Caco-2 (cell line): ENCODE measurements at regions not wholly inside any gene's neighbourhood (a gene's known extent, or its start where the extent isn't known, plus 50 kb on each side); places are given as distances from the start of the nearest gene placed in this dataset.

Source experiments
- BruUV-seq: library from RNA; stranded (reverse); fragments of 400-500 nt; replicated peaks from 2 replicates; lab custom pipeline; 2021; lab: Mats Ljungman, UMichigan
- CTCF ChIA-PET: fragments of 300-600 bp; sonication (Branson Sonifier 250); formaldehyde crosslinking; loops from one replicate; lab custom pipeline; 2022; ENCODE audit warnings: antibody characterized with exemption; lab: Charles Lee
- POLR2A ChIA-PET: fragments of 300-600 bp; sonication (Branson Sonifier 250); formaldehyde crosslinking; loops from one replicate; lab custom pipeline; 2022; ENCODE audit warnings: antibody characterized with exemption; lab: Charles Lee
- DNase-seq, 2 experiments: peaks; one replicate each; pipeline versions ENCODE4 v3.0.0 to v3.0.0-alpha.2; 2020 to 2022
- H3K27me3 ChIP-seq: replicated peaks from 2 replicates; pipeline ENCODE4 v1.6.0; 2011; ENCODE audit warnings: low read length; ENCODE audit not compliant: control insufficient read depth, insufficient read depth
- H3K36me3 ChIP-seq: 2 replicates; pipeline ENCODE4 v1.5.1; 2011; ENCODE audit warnings: low read length; ENCODE audit not compliant: control insufficient read depth, insufficient read depth
- H3K4me1 ChIP-seq: fragments of 250-450 bp; sonication (Bioruptor Pico); 2 replicates; pipeline ENCODE4 v1.5.1; 2020; ENCODE audit warnings: mild to moderate bottlenecking
- H3K4me3 ChIP-seq: 2 replicates; pipeline ENCODE4 v1.5.1; 2011; ENCODE audit warnings: low read depth, mild to moderate bottlenecking, control low read depth, low read length
- H3K9me3 ChIP-seq: fragments of 250-450 bp; sonication (Bioruptor Pico); 2 replicates; pipeline ENCODE4 v1.5.1; 2020; ENCODE audit warnings: mild to moderate bottlenecking, moderate library complexity
- H3K27ac Mint-ChIP-seq: one replicate; pipeline ENCODE4 v1.8.0; 2022; ENCODE audit warnings: mixed read lengths; ENCODE audit not compliant: unreplicated experiment
- H3K27me3 Mint-ChIP-seq: one replicate; pipeline ENCODE4 v1.8.0; 2022; ENCODE audit warnings: mixed read lengths; ENCODE audit not compliant: insufficient read depth, unreplicated experiment
- H3K36me3 Mint-ChIP-seq: one replicate; pipeline ENCODE4 v1.8.0; 2022; ENCODE audit warnings: mild to moderate bottlenecking, mixed read lengths; ENCODE audit not compliant: insufficient read depth, unreplicated experiment
- H3K4me1 Mint-ChIP-seq: one replicate; pipeline ENCODE4 v1.8.0; 2022; ENCODE audit warnings: low read depth, mixed read lengths; ENCODE audit not compliant: unreplicated experiment
- H3K4me3 Mint-ChIP-seq: one replicate; pipeline ENCODE4 v1.8.0; 2022; ENCODE audit warnings: mild to moderate bottlenecking, moderate library complexity, mixed read lengths; ENCODE audit not compliant: unreplicated experiment
- H3K9me3 Mint-ChIP-seq: one replicate; pipeline ENCODE4 v1.8.0; 2022; ENCODE audit warnings: mixed read lengths; ENCODE audit not compliant: unreplicated experiment
- intact Hi-C: fragments of 100-400 bp; cut with micrococcal nuclease; formaldehyde crosslinking; loops from one replicate; pipeline ENCODE4 v1.10.0; 2022; ENCODE audit not compliant: unreplicated experiment
- TF ChIP-seq, protein P1 (sequence below), 2 experiments: fragments of 200-600 bp in 1 of 2; IDR thresholded peaks; 1 replicate in 1 of 2; 2 replicates in 1 of 2; pipeline versions ENCODE4 v1.5.1 to v1.8.0; 2011 to 2022; ENCODE audit warnings: antibody characterized with exemption in 1 of 2, control low read depth in 1 of 2, inconsistent platforms in 1 of 2, low read depth in 1 of 2, low read length in 1 of 2, mild to moderate bottlenecking in 1 of 2, moderate library complexity in 1 of 2; ENCODE audit not compliant: insufficient read depth in 1 of 2, severe bottlenecking in 1 of 2, unreplicated experiment in 1 of 2

DNA sequence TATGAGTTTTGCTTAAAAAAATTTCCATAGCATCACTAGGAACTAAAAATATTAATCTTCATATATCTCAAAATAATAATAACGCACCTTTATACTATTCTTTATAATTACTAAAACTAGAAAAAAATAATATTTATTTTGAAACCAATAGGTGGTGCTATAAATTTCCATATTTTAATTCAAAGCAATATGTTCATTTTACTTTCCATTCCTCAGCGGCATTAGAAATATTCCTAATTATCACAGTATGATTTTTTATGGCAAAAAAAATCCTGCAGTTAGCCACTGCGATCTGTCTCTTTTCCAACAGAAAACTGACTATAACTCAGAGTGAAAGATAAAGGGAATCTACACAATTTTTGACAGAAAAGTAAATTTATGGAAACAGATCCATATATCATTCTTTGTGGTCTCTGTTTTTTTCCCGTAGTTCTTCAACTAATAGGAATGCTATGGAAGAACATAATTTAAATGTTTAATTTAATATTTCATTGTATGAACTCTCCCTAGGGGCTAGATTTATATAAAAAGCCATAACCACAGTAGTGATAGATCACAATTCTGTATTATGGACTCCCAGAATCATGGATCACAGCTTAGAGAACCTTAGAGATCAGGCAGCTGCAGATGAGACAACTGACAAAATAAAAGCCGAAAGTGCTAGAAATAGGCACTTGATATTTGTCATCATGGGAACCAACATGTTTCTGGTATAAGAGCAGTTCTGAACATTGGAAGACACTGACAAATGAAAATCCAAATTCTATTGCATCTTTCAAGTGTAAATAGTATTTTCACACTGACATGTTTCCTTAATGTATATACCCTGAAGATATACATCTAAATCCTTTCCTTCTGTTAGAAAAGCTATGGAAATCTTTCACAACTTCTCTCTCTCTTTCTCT, 167.7 kb upstream of the MPDZ start:
- Mint-ChIP-seq H3K27ac (no peak overlapping the region), H3K9me3 (no peaks in the 10 kb centered on the region), H3K4me3 (no peak overlapping the region), H3K36me3 (no peaks in the 10 kb centered on the region), H3K4me1 (no peaks in the 10 kb centered on the region), H3K27me3 (peaks cover 4% of the 10 kb centered on the region)
- ChIA-PET CTCF (no interaction called here), POLR2A (no interaction called here)
- Histone ChIP-seq H3K4me1 (no peaks in the 10 kb centered on the region), H3K36me3 (no peaks in the 10 kb centered on the region), H3K9me3 (no peaks in the 10 kb centered on the region), H3K27me3 (no peaks in the 10 kb centered on the region), H3K4me3 (no peak overlapping the region)
- intact Hi-C loops = no loop called here
- TF ChIP-seq, protein P1, sequence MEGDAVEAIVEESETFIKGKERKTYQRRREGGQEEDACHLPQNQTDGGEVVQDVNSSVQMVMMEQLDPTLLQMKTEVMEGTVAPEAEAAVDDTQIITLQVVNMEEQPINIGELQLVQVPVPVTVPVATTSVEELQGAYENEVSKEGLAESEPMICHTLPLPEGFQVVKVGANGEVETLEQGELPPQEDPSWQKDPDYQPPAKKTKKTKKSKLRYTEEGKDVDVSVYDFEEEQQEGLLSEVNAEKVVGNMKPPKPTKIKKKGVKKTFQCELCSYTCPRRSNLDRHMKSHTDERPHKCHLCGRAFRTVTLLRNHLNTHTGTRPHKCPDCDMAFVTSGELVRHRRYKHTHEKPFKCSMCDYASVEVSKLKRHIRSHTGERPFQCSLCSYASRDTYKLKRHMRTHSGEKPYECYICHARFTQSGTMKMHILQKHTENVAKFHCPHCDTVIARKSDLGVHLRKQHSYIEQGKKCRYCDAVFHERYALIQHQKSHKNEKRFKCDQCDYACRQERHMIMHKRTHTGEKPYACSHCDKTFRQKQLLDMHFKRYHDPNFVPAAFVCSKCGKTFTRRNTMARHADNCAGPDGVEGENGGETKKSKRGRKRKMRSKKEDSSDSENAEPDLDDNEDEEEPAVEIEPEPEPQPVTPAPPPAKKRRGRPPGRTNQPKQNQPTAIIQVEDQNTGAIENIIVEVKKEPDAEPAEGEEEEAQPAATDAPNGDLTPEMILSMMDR (IDR thresholded peaks at IDR 0.05; ENCODE audit: insufficient read depth in 1 of 2, low read depth in 1 of 2, low read length in 1 of 2, severe bottlenecking in 1 of 2, unreplicated experiment in 1 of 2) = no peak
- no peak for DNase-seq
- BruUV-seq = no TSS peak

DNA sequence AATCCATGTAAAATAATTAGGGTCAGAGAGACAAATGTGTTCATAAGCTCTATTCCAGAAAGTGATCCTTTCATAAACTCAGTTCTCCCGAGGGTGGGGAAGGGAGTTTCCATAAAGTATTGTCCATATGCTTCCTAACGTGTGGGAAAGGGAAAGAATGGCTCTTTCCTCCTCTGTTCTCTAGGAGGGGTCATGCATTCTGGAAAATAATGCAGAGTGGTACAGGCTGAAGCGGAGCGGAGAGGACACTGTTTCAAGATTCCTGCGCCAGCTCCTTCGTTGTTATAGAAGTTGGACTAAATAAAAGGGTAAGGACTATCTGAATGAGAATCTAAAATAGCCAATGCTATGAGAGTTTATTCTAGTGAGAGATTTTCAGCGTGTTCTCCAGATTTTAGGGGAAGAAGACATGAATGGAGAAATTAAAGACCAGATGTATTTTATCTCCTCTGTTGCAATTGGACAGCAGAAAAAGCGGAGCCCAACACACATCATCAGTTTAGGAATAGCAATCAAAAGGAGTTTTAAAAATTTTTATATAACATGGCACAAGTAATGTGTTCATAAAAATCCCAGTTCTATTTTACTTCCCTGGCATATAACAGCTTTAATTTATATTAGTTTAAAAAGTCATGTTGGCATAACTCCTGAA, 166.9 kb upstream of the MPDZ start:
- no peaks in the 10 kb centered on the region for H3K36me3 Mint-ChIP-seq
- Histone ChIP-seq H3K9me3 (no peaks in the 10 kb centered on the region), H3K36me3 (no peaks in the 10 kb centered on the region), H3K4me3 (no peak overlapping the region), H3K4me1 (no peaks in the 10 kb centered on the region), H3K27me3 (no peaks in the 10 kb centered on the region)
- no TSS peak for BruUV-seq
- no peaks in the 10 kb centered on the region for H3K4me1 Mint-ChIP-seq
- POLR2A ChIA-PET = no interaction called here
- no peak for DNase-seq
- CTCF ChIA-PET = no interaction called here
- no peak overlapping the region for H3K4me3 Mint-ChIP-seq
- TF ChIP-seq, protein P1 (IDR thresholded peaks at IDR 0.05; ENCODE audit: insufficient read depth in 1 of 2, low read depth in 1 of 2, low read length in 1 of 2, severe bottlenecking in 1 of 2, unreplicated experiment in 1 of 2) = no peak
- H3K27me3 Mint-ChIP-seq = peaks cover 4% of the 10 kb centered on the region
- intact Hi-C loops = no loop called here
- no peaks in the 10 kb centered on the region for H3K9me3 Mint-ChIP-seq
- no peak overlapping the region for H3K27ac Mint-ChIP-seq

DNA sequence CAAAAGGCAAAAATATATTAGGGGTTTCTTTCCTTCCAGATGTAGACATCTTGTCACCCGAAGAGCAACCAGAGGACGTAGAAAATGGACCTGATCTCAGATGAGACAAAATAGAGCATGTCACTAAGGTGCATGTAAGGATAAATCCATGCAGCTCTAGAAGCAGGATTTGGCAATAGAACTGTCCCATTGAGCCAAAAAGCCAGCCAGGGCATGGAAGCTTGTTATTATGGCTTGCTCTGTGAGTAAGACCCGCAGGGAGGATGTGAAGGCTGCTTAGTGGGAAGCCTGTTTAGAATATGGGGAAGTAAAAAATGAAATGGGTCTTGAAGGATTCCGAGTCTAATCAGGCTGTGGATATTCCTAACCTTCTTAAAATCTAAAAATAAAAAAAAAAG, 165.6 kb upstream of the MPDZ start:
- Mint-ChIP-seq H3K4me1 (no peaks in the 10 kb centered on the region), H3K4me3 (no peak overlapping the region), H3K36me3 (no peaks in the 10 kb centered on the region), H3K27ac (no peak overlapping the region), H3K9me3 (no peaks in the 10 kb centered on the region), H3K27me3 (peaks cover 4% of the 10 kb centered on the region)
- Histone ChIP-seq H3K36me3 (no peaks in the 10 kb centered on the region), H3K9me3 (no peaks in the 10 kb centered on the region), H3K4me3 (no peak overlapping the region), H3K4me1 (no peaks in the 10 kb centered on the region), H3K27me3 (no peaks in the 10 kb centered on the region)
- no peak for DNase-seq
- TF ChIP-seq, protein P1 (IDR thresholded peaks at IDR 0.05; ENCODE audit: insufficient read depth in 1 of 2, low read depth in 1 of 2, low read length in 1 of 2, severe bottlenecking in 1 of 2, unreplicated experiment in 1 of 2) = no peak
- ChIA-PET POLR2A (no interaction called here), CTCF (no interaction called here)
- intact Hi-C loops = no loop called here
- BruUV-seq = no TSS peak
